GM12864 (cell line): ENCODE measurements at regions not wholly inside any gene's neighbourhood (a gene's known extent, or its start where the extent isn't known, plus 50 kb on each side); places are given as distances from the start of the nearest gene placed in this dataset.

ENCODE experiments used
- DNase-seq: peaks from one replicate; pipeline ENCODE4 v3.0.0-alpha.2; 2011; ENCODE audit warnings: low read depth
- H3K4me3 ChIP-seq: 2 replicates; pipeline ENCODE4 v1.5.1; 2011; ENCODE audit warnings: mild to moderate bottlenecking, low read depth, low read length, control low read depth
- CTCF ChIP-seq: IDR thresholded peaks from 2 replicates; pipeline ENCODE4 v1.5.1; 2011; ENCODE audit warnings: low read depth, mild to moderate bottlenecking, moderate library complexity, low read length, control low read depth, inconsistent platforms; ENCODE audit errors: missing control alignments

- no peak for TF ChIP-seq CTCF
- DNase-seq = no peak
These were observed 115.8 kb upstream of the GMDS start for GRCh38 chr6:2361195-2361594.

GRCh38 chr6:2360716-2361115 lies 115.3 kb upstream of the GMDS start:
- no peak for TF ChIP-seq CTCF
- no peak overlapping the region for H3K4me3 ChIP-seq
- no peak for DNase-seq

More at GRCh38 chr6:2361195-2361594, 115.8 kb upstream of the GMDS start:
- H3K4me3 ChIP-seq = no peak overlapping the region

GRCh38 chr6:2360126-2360525 lies 114.7 kb upstream of the GMDS start:
- DNase-seq = no peak
- no peak overlapping the region for H3K4me3 ChIP-seq
- no peak for TF ChIP-seq CTCF

GRCh38 chr6:2355150-2355549 lies 109.7 kb upstream of the GMDS start:
- TF ChIP-seq CTCF = no peak
- H3K4me3 ChIP-seq = no peak overlapping the region
- DNase-seq = no peak

GRCh38 chr6:2354138-2354491 lies 108.7 kb upstream of the GMDS start:
- no peak overlapping the region for H3K4me3 ChIP-seq
- no peak for TF ChIP-seq CTCF
- DNase-seq = no peak

- peak; percentile 25 for DNase-seq
- no peak overlapping the region for H3K4me3 ChIP-seq
- TF ChIP-seq CTCF = peak; percentile 73
These were observed 108.2 kb upstream of the GMDS start for GRCh38 chr6:2353412-2354137.

GRCh38 chr6:2351807-2352431 lies 106.5 kb upstream of the GMDS start:
- TF ChIP-seq CTCF = no peak
- H3K4me3 ChIP-seq = no peak overlapping the region
- DNase-seq = no peak
